HepG2 (cell line): ENCODE measurements at regions not wholly inside any gene's neighbourhood (a gene's known extent, or its start where the extent isn't known, plus 50 kb on each side); places are given as distances from the start of the nearest gene placed in this dataset.

Experiments
- ATAC-seq: fragments of 200-7000 bp; cut with Tn5 transposase; 3 replicates; pipeline ENCODE4 v1.9.1; 2020; ENCODE audit warnings: mild to moderate bottlenecking, moderate library complexity
- BruUV-seq: library from RNA; stranded (reverse); fragments of 400-500 nt; replicated peaks from 2 replicates; lab custom pipeline; 2021; lab: Mats Ljungman, UMichigan
- CTCF ChIA-PET: fragments of 300-600 bp; formaldehyde crosslinking; extraction: SDS; loops from one replicate; lab custom pipeline; 2021; ENCODE audit warnings: low total read pairs, inconsistent platforms, low intra/inter-chr PET ratio; lab: Yijun Ruan, JAX
- POLR2A ChIA-PET: fragments of 350-600 bp; sonication (Branson Sonifier 250); formaldehyde crosslinking; loops from one replicate; lab custom pipeline; 2020; ENCODE audit warnings: antibody characterized with exemption, inconsistent platforms; lab: Yijun Ruan, JAX
- DNase-seq: peaks from one replicate; pipeline ENCODE4 v3.0.0-alpha.2; 2015; ENCODE audit warnings: low spot score
- FAIRE-seq: peaks from 3 replicates; lab custom pipeline; 2011; peaks lifted over from hg19 to GRCh38; lab: Jason Lieb, UNC
- H2AFZ ChIP-seq: one replicate; pipeline ENCODE4 v1.6.1; 2011; ENCODE audit warnings: low read length, inconsistent platforms
- H3K27ac ChIP-seq: fragments of 300-600 bp; 3 replicates; pipeline ENCODE4 v1.8.0; 2011; ENCODE audit warnings: mixed run types, mild to moderate bottlenecking, mixed read lengths, low read length, inconsistent platforms; ENCODE audit not compliant: insufficient read depth; ENCODE audit errors: extremely low read length
- H3K27me3 ChIP-seq, 2 experiments: fragments of 200-600 bp in 1 of 2; 2 replicates in 1 of 2; 3 replicates in 1 of 2; pipeline versions ENCODE4 v1.6.0 to v1.8.0; 2011; ENCODE audit warnings: low read length in 2 of 2, mild to moderate bottlenecking in 2 of 2, moderate library complexity in 2 of 2, inconsistent platforms in 1 of 2; ENCODE audit not compliant: insufficient read depth in 2 of 2, control insufficient read depth in 1 of 2
- H3K36me3 ChIP-seq, 2 experiments: fragments of 200-600 bp in 1 of 2; replicated peaks in 1 of 2; 2 replicates in 1 of 2; 3 replicates in 1 of 2; pipeline versions ENCODE4 v1.5.1 to v1.8.0; 2011; ENCODE audit warnings: low read length in 2 of 2, inconsistent platforms in 1 of 2; ENCODE audit not compliant: insufficient read depth in 2 of 2, control insufficient read depth in 1 of 2
- H3K4me1 ChIP-seq: 2 replicates; pipeline ENCODE4 v1.5.1; 2012; ENCODE audit warnings: low read length, inconsistent platforms; ENCODE audit not compliant: insufficient read depth
- H3K4me2 ChIP-seq: 2 replicates; pipeline ENCODE4 v1.6.0; 2011; ENCODE audit warnings: low read depth, low read length, inconsistent platforms
- H3K4me3 ChIP-seq, 3 experiments: fragments of 200-600 bp in 1 of 3; sonication (generic), shearing (Covaris generic) in 1 of 3; replicated peaks in 1 of 3; 2 replicates each; pipeline ENCODE4 v1.5.1; 2011 to 2016; ENCODE audit warnings: low read length in 3 of 3, inconsistent platforms in 2 of 3, low read depth in 2 of 3, mild to moderate bottlenecking in 2 of 3, control low read depth in 1 of 3, mixed read lengths in 1 of 3; ENCODE audit not compliant: insufficient read depth in 1 of 3
- H3K79me2 ChIP-seq: one replicate; pipeline ENCODE4 v1.6.1; 2011; ENCODE audit warnings: low read length, inconsistent platforms; ENCODE audit not compliant: insufficient read depth
- H3K9ac ChIP-seq: 2 replicates; pipeline ENCODE4 v1.6.0; 2011; ENCODE audit warnings: mild to moderate bottlenecking, low read depth, low read length, inconsistent platforms; ENCODE audit not compliant: insufficient read depth
- H3K9me3 ChIP-seq: 2 replicates; pipeline ENCODE4 v1.5.1; 2012; ENCODE audit warnings: mild to moderate bottlenecking, low read length
- H4K20me1 ChIP-seq: 2 replicates; pipeline ENCODE4 v1.6.0; 2011; ENCODE audit warnings: inconsistent platforms, mild to moderate bottlenecking, low read length, moderate library complexity; ENCODE audit not compliant: insufficient read depth
- ATF4 ChIP-seq, 2 experiments: fragments of 450-650 bp in 1 of 2; sonication (generic) in 1 of 2; formaldehyde crosslinking; IDR thresholded peaks; 2 replicates each; pipeline versions ENCODE4 v1.5.0 to v1.8.0; 2020 to 2022; ENCODE audit warnings: mild to moderate bottlenecking in 1 of 2, missing genetic modification reagents in 1 of 2
- SALL1 ChIP-seq: sonication (generic); formaldehyde crosslinking; IDR thresholded peaks from 2 replicates; pipeline ENCODE4 v1.8.0; 2022; ENCODE audit warnings: mild to moderate bottlenecking, missing genetic modification reagents
- SNRNP70 ChIP-seq: fragments of 200-400 bp; formaldehyde crosslinking; IDR thresholded peaks from 2 replicates; pipeline ENCODE4 v1.6.1; 2017; ENCODE audit warnings: mild to moderate bottlenecking, low read depth, low read length, moderate library complexity
- SP4 ChIP-seq: sonication (generic); formaldehyde crosslinking; IDR thresholded peaks from 2 replicates; pipeline ENCODE4 v1.8.1; 2023; ENCODE audit warnings: mild to moderate bottlenecking, missing genetic modification reagents
- ZNF17 ChIP-seq: sonication (generic); formaldehyde crosslinking; IDR thresholded peaks from 2 replicates; pipeline ENCODE4 v1.5.0; 2020; ENCODE audit warnings: mild to moderate bottlenecking, missing genetic modification reagents
- ZNF333 ChIP-seq: sonication (generic); formaldehyde crosslinking; IDR thresholded peaks from 2 replicates; pipeline ENCODE4 v1.4.0; 2020; ENCODE audit warnings: mild to moderate bottlenecking, missing genetic modification reagents, borderline replicate concordance
- ZNF34 ChIP-seq: sonication (generic); formaldehyde crosslinking; IDR thresholded peaks from 2 replicates; pipeline ENCODE4 v1.4.0; 2020; ENCODE audit warnings: mild to moderate bottlenecking, missing genetic modification reagents, borderline replicate concordance
- ZNF678 ChIP-seq: sonication (generic); formaldehyde crosslinking; IDR thresholded peaks from 2 replicates; pipeline ENCODE4 v1.4.0; 2020; ENCODE audit warnings: mild to moderate bottlenecking, missing genetic modification reagents
- WGBS: methylation state at CpG from one replicate; pipeline ENCODE4 v1.1.6; 2017; ENCODE audit warnings: low lambda C conversion rate; 5-methylcytosine and 5-hydroxymethylcytosine counted together
- in situ Hi-C: cut with HindIII; loops from 2 replicates; pipeline ENCODE4 v1.10.0; 2017; ENCODE audit warnings: low pct_unique_long_range_greater_than_20kb; ENCODE audit not compliant: extremely low pct_ligation_motif_present
- intact Hi-C: fragments of 100-400 bp; cut with micrococcal nuclease; formaldehyde crosslinking; loops from one replicate; pipeline ENCODE4 v1.10.0; 2022; ENCODE audit not compliant: unreplicated experiment
- TF ChIP-seq, protein P1 (sequence below): IDR thresholded peaks from 2 replicates; pipeline ENCODE4 v1.6.1; 2016; ENCODE audit warnings: missing genetic modification reagents, missing compliant biosample characterization
- TF ChIP-seq, protein P2 (sequence below): sonication (generic); formaldehyde crosslinking; IDR thresholded peaks from 2 replicates; pipeline ENCODE4 v1.5.0; 2020; ENCODE audit warnings: missing genetic modification reagents

DNA sequence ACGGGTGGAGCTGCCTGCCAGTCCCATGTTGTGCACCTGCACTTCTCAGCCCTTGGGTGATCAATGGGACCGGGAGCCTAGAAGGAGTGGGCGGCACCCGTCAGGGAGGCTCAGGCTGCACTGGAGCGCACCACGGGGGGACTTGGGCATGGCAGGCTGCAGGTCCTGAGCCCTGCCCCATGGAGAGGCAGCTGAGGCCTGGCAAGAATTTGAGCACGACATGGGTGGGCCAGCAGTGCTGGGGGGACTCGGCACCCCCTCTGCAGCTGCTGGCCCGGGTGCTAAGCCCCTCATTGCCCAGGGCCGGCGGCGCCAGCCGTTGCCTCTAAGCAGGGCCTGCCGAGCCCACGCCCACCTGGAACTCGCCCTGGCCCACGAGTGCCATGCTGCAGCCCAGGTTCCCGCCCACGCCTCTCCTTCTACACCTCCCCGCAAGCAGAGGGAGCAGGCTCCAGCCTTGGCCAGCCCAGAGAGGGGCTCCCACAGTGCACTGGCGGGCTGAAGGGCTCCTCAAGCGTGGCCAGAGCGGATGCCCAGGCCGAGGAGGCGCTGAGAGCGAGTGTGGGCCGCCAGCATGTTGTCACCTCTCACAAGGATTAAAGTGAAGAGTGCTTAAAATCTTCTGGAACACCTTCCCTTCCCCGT, 372.0 kb downstream of the ETS1 start:
- no peaks in the 10 kb centered on the region for H3K36me3 ChIP-seq
- FAIRE-seq (no peak), ATAC-seq (no peak), DNase-seq (no peak)
- no peaks in the 10 kb centered on the region for H3K27me3 ChIP-seq
- CTCF ChIA-PET = no interaction called here
- in situ Hi-C loops (no loop called here), intact Hi-C loops (no loop called here)
- POLR2A ChIA-PET = no interaction called here
- WGBS = 44% methylated on average over 7 of the region's 28 CpGs
- no peak overlapping the region for H3K9ac ChIP-seq
- no TSS peak for BruUV-seq
- H3K9me3 ChIP-seq = peaks cover 10% of the 10 kb centered on the region; the same call in 1 of the 2 replicates
- no peak overlapping the region for H3K4me2 ChIP-seq
- TF ChIP-seq, protein P1, sequence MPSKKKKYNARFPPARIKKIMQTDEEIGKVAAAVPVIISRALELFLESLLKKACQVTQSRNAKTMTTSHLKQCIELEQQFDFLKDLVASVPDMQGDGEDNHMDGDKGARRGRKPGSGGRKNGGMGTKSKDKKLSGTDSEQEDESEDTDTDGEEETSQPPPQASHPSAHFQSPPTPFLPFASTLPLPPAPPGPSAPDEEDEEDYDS (CRISPR knock-in tag) = no peak
- H3K27ac ChIP-seq = no peak overlapping the region
- H2AFZ ChIP-seq = no peak overlapping the region
- no peaks in the 10 kb centered on the region for H3K4me1 ChIP-seq
- H3K79me2 ChIP-seq = no peaks in the 10 kb centered on the region
- H3K4me3 ChIP-seq = no peak overlapping the region
- no peaks in the 10 kb centered on the region for H4K20me1 ChIP-seq

DNA sequence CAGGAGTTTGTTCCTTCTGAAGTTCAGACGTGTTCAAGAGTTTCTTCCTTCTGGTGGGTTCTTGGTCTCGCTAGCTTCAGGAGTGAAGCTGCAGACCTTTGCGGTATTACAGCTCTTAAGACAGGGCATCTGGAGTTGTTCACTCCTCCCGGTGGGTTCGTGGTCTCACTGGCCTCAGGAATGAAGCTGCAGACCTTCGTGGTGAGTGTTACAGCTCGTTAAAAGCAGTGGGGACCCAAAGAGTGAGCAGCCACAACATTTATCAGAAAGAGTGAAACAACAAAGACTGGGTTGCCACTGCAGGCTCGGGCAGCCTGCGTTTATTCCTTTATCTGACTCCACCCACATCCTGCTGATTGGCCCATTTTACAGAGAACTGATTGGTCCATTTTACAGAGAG, 373.1 kb downstream of the ETS1 start:
- Histone ChIP-seq H3K4me2 (no peak overlapping the region), H4K20me1 (no peaks in the 10 kb centered on the region), H3K4me1 (no peaks in the 10 kb centered on the region), H3K9me3 (peaks cover 10% of the 10 kb centered on the region; the same call in 1 of the 2 replicates), H3K27ac (no peak overlapping the region), H3K36me3 (no peaks in the 10 kb centered on the region), H2AFZ (no peak overlapping the region), H3K27me3 (no peaks in the 10 kb centered on the region), H3K79me2 (no peaks in the 10 kb centered on the region), H3K4me3 (no peak overlapping the region), H3K9ac (no peak overlapping the region)
- BruUV-seq = no TSS peak
- no peak for ATAC-seq
- 23% methylated on average over 9 of the region's 9 CpGs for WGBS
- TF ChIP-seq SALL1 (CRISPR knock-in tag) (no peak), ZNF34 (CRISPR knock-in tag) (no peak), ZNF678 (CRISPR knock-in tag) (no peak), SNRNP70 (no peak), ZNF17 (no peak), ZNF333 (CRISPR knock-in tag) (no peak), ATF4 (CRISPR knock-in tag; IDR thresholded peaks at IDR 0.05) (no peak), SP4 (CRISPR knock-in tag) (no peak)
- TF ChIP-seq, protein P2, sequence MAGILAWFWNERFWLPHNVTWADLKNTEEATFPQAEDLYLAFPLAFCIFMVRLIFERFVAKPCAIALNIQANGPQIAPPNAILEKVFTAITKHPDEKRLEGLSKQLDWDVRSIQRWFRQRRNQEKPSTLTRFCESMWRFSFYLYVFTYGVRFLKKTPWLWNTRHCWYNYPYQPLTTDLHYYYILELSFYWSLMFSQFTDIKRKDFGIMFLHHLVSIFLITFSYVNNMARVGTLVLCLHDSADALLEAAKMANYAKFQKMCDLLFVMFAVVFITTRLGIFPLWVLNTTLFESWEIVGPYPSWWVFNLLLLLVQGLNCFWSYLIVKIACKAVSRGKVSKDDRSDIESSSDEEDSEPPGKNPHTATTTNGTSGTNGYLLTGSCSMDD (CRISPR knock-in tag) = no peak
- in situ Hi-C loops = no loop called here
- CTCF ChIA-PET = no interaction called here
- FAIRE-seq = no peak
- intact Hi-C loops = no loop called here
- DNase-seq = no peak
- POLR2A ChIA-PET = no interaction called here
